NCI-H345 treated with DMSO at 0.1 percent for 48 hours (cell line): ENCODE measurements at regions not wholly inside any gene's neighbourhood (a gene's known extent, or its start where the extent isn't known, plus 50 kb on each side); places are given as distances from the start of the nearest gene placed in this dataset.
"Not testable (repeated sequence)": the region's sequence is repeated elsewhere in the genome, so short reads cannot be mapped to it uniquely, and the experiment has no call there.

ENCODE experiments used
- DNase-seq: peaks from one replicate; lab custom pipeline; 2025; ENCODE audit not compliant: unreplicated experiment; lab: John Stamatoyannopoulos, UW

GRCh38 chr15:87489456-87489855, 767.1 kb downstream of the NTRK3 start:
- no peak for DNase-seq

- no peak for DNase-seq
Measured at GRCh38 chr15:87487484-87487883, 769.1 kb downstream of the NTRK3 start.

GRCh38 chr15:87483468-87483867, 773.1 kb downstream of the NTRK3 start:
- no peak for DNase-seq

- no peak for DNase-seq
Measured at GRCh38 chr15:87481126-87481525, 775.4 kb downstream of the NTRK3 start.

GRCh38 chr15:87478687-87479072, 777.9 kb downstream of the NTRK3 start:
- no peak for DNase-seq

- no peak for DNase-seq
Measured at GRCh38 chr15:87477737-87478686, 778.5 kb downstream of the NTRK3 start.

GRCh38 chr15:87477026-87477425, 779.5 kb downstream of the NTRK3 start:
- DNase-seq: no peak

GRCh38 chr15:87470923-87471322, 785.6 kb downstream of the NTRK3 start:
- DNase-seq: no peak

GRCh38 chr15:87463956-87464355, 792.6 kb downstream of the NTRK3 start:
- DNase-seq: not testable (repeated sequence)

GRCh38 chr15:87461631-87462030, 794.9 kb downstream of the NTRK3 start:
- no peak for DNase-seq

- no peak for DNase-seq
Measured at GRCh38 chr15:87454860-87455259, 801.7 kb downstream of the NTRK3 start.

GRCh38 chr15:87450314-87450713, 806.2 kb downstream of the NTRK3 start:
- no peak for DNase-seq

- no peak for DNase-seq
Measured at GRCh38 chr15:87439090-87439489, 817.4 kb downstream of the NTRK3 start.

- no peak for DNase-seq
Measured at GRCh38 chr15:87433871-87434270, 822.7 kb downstream of the NTRK3 start.

- no peak for DNase-seq
Measured at GRCh38 chr15:87429754-87430153, 826.8 kb downstream of the NTRK3 start.

GRCh38 chr15:87420017-87420416, 836.5 kb downstream of the NTRK3 start:
- DNase-seq: no peak

GRCh38 chr15:87419344-87419743, 837.2 kb downstream of the NTRK3 start:
- no peak for DNase-seq

GRCh38 chr15:87416591-87417257, 839.8 kb downstream of the NTRK3 start:
- no peak for DNase-seq

GRCh38 chr15:87408902-87409301, 847.6 kb downstream of the NTRK3 start:
- DNase-seq: no peak

GRCh38 chr15:87403973-87404372, 852.6 kb downstream of the NTRK3 start:
- no peak for DNase-seq

GRCh38 chr15:87401973-87402372, 854.6 kb downstream of the NTRK3 start:
- DNase-seq: no peak

- no peak for DNase-seq
Measured at GRCh38 chr15:87394676-87395075, 861.9 kb downstream of the NTRK3 start.
